Keratinocyte (primary cell): ENCODE measurements at regions not wholly inside any gene's neighbourhood (a gene's known extent, or its start where the extent isn't known, plus 50 kb on each side); places are given as distances from the start of the nearest gene placed in this dataset.

Experiments used
- EZH2 ChIP-seq: IDR thresholded peaks from one replicate; pipeline ENCODE4 v1.6.1; 2012; ENCODE audit warnings: inconsistent platforms, mild to moderate bottlenecking, low read length, moderate library complexity
- TF ChIP-seq, protein P1 (sequence below), 3 experiments: IDR thresholded peaks in 1 of 3; conservative IDR thresholded peaks in 1 of 3; optimal IDR thresholded peaks in 1 of 3; 2 replicates in 2 of 3; 3 replicates in 1 of 3; pipeline versions ENCODE3 to v1.5.1; 2011; ENCODE audit warnings: low read length in 3 of 3, mild to moderate bottlenecking in 3 of 3, moderate library complexity in 2 of 3, control low read depth in 1 of 3, inconsistent platforms in 1 of 3; ENCODE audit not compliant: insufficient read depth in 2 of 3; ENCODE audit errors: extremely low read depth in 1 of 3

- TF ChIP-seq, protein P1, sequence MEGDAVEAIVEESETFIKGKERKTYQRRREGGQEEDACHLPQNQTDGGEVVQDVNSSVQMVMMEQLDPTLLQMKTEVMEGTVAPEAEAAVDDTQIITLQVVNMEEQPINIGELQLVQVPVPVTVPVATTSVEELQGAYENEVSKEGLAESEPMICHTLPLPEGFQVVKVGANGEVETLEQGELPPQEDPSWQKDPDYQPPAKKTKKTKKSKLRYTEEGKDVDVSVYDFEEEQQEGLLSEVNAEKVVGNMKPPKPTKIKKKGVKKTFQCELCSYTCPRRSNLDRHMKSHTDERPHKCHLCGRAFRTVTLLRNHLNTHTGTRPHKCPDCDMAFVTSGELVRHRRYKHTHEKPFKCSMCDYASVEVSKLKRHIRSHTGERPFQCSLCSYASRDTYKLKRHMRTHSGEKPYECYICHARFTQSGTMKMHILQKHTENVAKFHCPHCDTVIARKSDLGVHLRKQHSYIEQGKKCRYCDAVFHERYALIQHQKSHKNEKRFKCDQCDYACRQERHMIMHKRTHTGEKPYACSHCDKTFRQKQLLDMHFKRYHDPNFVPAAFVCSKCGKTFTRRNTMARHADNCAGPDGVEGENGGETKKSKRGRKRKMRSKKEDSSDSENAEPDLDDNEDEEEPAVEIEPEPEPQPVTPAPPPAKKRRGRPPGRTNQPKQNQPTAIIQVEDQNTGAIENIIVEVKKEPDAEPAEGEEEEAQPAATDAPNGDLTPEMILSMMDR (optimal IDR thresholded peaks at IDR 0.05 in 1 of 3, IDR thresholded peaks at IDR 0.05 in 1 of 3, conservative IDR thresholded peaks at IDR 0.05 in 1 of 3; ENCODE audit: extremely low read depth in 1 of 3, insufficient read depth in 2 of 3, low read length in 3 of 3) = no peak
- no peak for TF ChIP-seq EZH2
These were observed 89.0 kb downstream of the SHANK2 start for GRCh38 chr11:71163371-71163770.
